ENCODE measurements at regions not wholly inside any gene's neighbourhood (a gene's known extent, or its start where the extent isn't known, plus 50 kb on each side); places are given as distances from the start of the nearest gene placed in this dataset.
"Not testable (repeated sequence)": the region's sequence is repeated elsewhere in the genome, so short reads cannot be mapped to it uniquely, and the experiment has no call there.

DNA sequence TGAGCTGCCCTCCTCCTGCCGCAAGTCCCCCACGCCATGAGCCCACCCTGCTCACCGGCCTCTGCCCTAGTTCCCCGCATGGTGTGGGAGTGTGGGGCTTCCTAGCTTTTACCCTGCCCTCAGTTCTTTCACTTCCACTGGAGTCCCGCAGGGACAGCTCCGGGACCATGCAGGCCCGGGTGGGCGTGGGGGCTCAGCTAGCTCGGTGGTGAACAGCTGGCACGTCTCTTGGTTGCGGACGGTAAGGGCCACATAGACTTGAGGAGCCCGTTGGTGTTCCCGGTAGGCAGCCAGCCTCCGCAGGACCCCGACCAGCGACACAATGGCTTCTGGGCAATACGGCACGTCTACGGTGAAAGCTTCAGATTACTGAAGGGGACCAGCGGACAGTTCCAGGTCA, 108.9 kb upstream of the CCZ1B start:
- DNase-seq: no peak
- Mint-ChIP-seq H3K36me3 (ENCODE audit: insufficient read depth, unreplicated experiment) (no peaks in the 10 kb centered on the region), H3K27ac (ENCODE audit: unreplicated experiment) (no peak overlapping the region), H3K4me3 (ENCODE audit: unreplicated experiment) (no peak overlapping the region), H3K4me1 (ENCODE audit: low read depth, unreplicated experiment) (no peaks in the 10 kb centered on the region), H3K9me3 (ENCODE audit: unreplicated experiment) (no peaks in the 10 kb centered on the region), H3K27me3 (ENCODE audit: insufficient read depth, unreplicated experiment) (no peaks in the 10 kb centered on the region)
- Histone ChIP-seq H3K4me3 (ENCODE audit: low read depth, low read length) (no peak overlapping the region), H3K27me3 (replicated peaks; ENCODE audit: control insufficient read depth, insufficient read depth, low read length) (no peaks in the 10 kb centered on the region), H3K36me3 (ENCODE audit: control insufficient read depth, insufficient read depth, low read length) (no peaks in the 10 kb centered on the region), H3K9me3 (no peaks in the 10 kb centered on the region), H3K4me1 (no peaks in the 10 kb centered on the region)
- ChIA-PET POLR2A (no interaction called here), CTCF (no interaction called here)
- TF ChIP-seq, protein P1, sequence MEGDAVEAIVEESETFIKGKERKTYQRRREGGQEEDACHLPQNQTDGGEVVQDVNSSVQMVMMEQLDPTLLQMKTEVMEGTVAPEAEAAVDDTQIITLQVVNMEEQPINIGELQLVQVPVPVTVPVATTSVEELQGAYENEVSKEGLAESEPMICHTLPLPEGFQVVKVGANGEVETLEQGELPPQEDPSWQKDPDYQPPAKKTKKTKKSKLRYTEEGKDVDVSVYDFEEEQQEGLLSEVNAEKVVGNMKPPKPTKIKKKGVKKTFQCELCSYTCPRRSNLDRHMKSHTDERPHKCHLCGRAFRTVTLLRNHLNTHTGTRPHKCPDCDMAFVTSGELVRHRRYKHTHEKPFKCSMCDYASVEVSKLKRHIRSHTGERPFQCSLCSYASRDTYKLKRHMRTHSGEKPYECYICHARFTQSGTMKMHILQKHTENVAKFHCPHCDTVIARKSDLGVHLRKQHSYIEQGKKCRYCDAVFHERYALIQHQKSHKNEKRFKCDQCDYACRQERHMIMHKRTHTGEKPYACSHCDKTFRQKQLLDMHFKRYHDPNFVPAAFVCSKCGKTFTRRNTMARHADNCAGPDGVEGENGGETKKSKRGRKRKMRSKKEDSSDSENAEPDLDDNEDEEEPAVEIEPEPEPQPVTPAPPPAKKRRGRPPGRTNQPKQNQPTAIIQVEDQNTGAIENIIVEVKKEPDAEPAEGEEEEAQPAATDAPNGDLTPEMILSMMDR (IDR thresholded peaks at IDR 0.05; ENCODE audit: insufficient read depth in 1 of 2, low read depth in 1 of 2, low read length in 1 of 2, severe bottlenecking in 1 of 2, unreplicated experiment in 1 of 2): no peak
- intact Hi-C loops (cut with micrococcal nuclease; ENCODE audit: unreplicated experiment): loop anchor here (10.0 kb wide), 1 partner anchor 320 kb away; the partner anchor contains the start of gene ZNF853
- BruUV-seq (replicated peaks): no TSS peak

DNA sequence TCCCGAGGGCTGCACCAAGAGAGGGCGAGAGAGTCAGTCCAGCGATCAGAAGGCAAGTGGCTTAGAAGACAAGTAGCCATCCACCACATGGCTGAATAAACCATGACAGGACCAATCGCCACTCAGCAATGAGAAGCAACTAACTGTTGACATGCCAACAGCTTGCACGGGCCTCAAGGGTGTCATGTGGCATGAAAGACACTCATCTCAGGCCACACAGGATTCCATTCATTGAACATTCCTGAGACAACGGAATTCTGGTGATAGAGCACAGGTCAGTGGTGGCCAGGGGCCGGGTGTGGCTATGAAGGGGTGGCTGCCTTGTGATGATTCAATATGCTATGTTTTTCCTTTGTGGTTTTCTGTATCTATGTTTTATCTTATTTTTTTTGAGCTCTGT, 110.6 kb upstream of the CCZ1B start:
- H3K4me3 Mint-ChIP-seq (ENCODE audit: unreplicated experiment); BruUV-seq (replicated peaks); H3K4me1 Mint-ChIP-seq (ENCODE audit: low read depth, unreplicated experiment); H3K9me3 Mint-ChIP-seq (ENCODE audit: unreplicated experiment); POLR2A ChIA-PET; H3K27ac Mint-ChIP-seq (ENCODE audit: unreplicated experiment); CTCF ChIA-PET; H3K4me1 ChIP-seq; H3K36me3 ChIP-seq (ENCODE audit: control insufficient read depth, insufficient read depth, low read length); H3K27me3 Mint-ChIP-seq (ENCODE audit: insufficient read depth, unreplicated experiment); H3K27me3 ChIP-seq (replicated peaks; ENCODE audit: control insufficient read depth, insufficient read depth, low read length); H3K4me3 ChIP-seq (ENCODE audit: low read depth, low read length); H3K9me3 ChIP-seq; H3K36me3 Mint-ChIP-seq (ENCODE audit: insufficient read depth, unreplicated experiment): not testable (repeated sequence)
- DNase-seq: peak in 1 of 2 experiments; percentile 39
- intact Hi-C loops (cut with micrococcal nuclease; ENCODE audit: unreplicated experiment): loop anchor here (10.0 kb wide), 1 partner anchor 322 kb away; the partner anchor contains the start of gene ZNF853

DNA sequence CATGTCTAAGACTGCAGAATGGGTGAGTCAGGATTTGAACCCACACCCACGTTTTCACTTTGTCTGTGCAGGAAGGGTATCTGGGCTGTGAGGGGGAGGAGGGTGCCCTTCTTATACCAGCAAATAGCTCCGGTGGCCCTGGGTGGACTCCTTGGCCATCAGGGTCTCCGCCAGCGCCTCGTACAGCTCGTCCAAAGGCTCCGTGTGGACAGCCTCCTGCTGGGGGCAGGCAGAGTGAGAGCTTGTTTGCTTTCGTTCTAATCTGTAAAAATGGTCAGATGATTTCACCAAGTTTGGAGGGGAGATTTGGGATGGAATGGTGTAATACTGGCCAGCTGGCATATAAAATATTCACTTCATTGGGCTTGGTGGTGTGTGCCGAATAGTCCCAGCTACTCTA, 111.7 kb upstream of the CCZ1B start:
- H3K9me3 ChIP-seq; DNase-seq; POLR2A ChIA-PET; H3K4me1 ChIP-seq; H3K27me3 Mint-ChIP-seq (ENCODE audit: insufficient read depth, unreplicated experiment); CTCF ChIA-PET; H3K36me3 Mint-ChIP-seq (ENCODE audit: insufficient read depth, unreplicated experiment); BruUV-seq (replicated peaks); H3K4me3 Mint-ChIP-seq (ENCODE audit: unreplicated experiment); H3K4me3 ChIP-seq (ENCODE audit: low read depth, low read length); H3K27ac Mint-ChIP-seq (ENCODE audit: unreplicated experiment); H3K27me3 ChIP-seq (replicated peaks; ENCODE audit: control insufficient read depth, insufficient read depth, low read length); H3K4me1 Mint-ChIP-seq (ENCODE audit: low read depth, unreplicated experiment); H3K9me3 Mint-ChIP-seq (ENCODE audit: unreplicated experiment); H3K36me3 ChIP-seq (ENCODE audit: control insufficient read depth, insufficient read depth, low read length): not testable (repeated sequence)
- intact Hi-C loops (cut with micrococcal nuclease; ENCODE audit: unreplicated experiment): loop anchor here (10.0 kb wide), 1 partner anchor 323 kb away; the partner anchor contains the start of gene ZNF853

DNA sequence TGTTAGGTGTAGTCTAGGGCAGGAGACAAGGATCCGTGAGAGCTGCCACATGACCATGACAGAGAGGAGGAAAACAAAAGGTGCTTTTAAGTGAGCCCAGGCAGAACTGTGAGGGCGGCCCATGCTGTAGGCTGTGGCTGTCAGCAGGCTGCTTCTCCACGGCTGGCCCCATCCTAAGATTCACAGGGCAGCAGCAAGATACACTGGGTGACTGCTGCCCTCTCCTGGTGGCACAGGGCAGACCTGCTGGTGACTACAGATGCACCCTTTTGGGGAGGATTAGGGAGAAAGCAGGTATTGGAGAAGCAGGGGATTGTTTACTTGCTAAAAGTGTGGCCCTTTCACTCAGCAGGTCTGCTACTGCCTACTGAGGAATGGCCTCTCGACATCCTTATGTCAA, 112.2 kb upstream of the CCZ1B start:
- H3K4me1 ChIP-seq; POLR2A ChIA-PET; H3K36me3 Mint-ChIP-seq (ENCODE audit: insufficient read depth, unreplicated experiment); H3K9me3 ChIP-seq; H3K27me3 Mint-ChIP-seq (ENCODE audit: insufficient read depth, unreplicated experiment); H3K9me3 Mint-ChIP-seq (ENCODE audit: unreplicated experiment); BruUV-seq (replicated peaks); CTCF ChIA-PET; H3K4me3 ChIP-seq (ENCODE audit: low read depth, low read length); H3K4me3 Mint-ChIP-seq (ENCODE audit: unreplicated experiment); H3K27ac Mint-ChIP-seq (ENCODE audit: unreplicated experiment); H3K36me3 ChIP-seq (ENCODE audit: control insufficient read depth, insufficient read depth, low read length); H3K4me1 Mint-ChIP-seq (ENCODE audit: low read depth, unreplicated experiment); H3K27me3 ChIP-seq (replicated peaks; ENCODE audit: control insufficient read depth, insufficient read depth, low read length): not testable (repeated sequence)
- TF ChIP-seq, protein P1 (IDR thresholded peaks at IDR 0.05; ENCODE audit: insufficient read depth in 1 of 2, low read depth in 1 of 2, low read length in 1 of 2, severe bottlenecking in 1 of 2, unreplicated experiment in 1 of 2): peak; percentile 32 to 66
- intact Hi-C loops (cut with micrococcal nuclease; ENCODE audit: unreplicated experiment): loop anchor here (10.0 kb wide), 1 partner anchor 323 kb away; the partner anchor contains the start of gene ZNF853
- peak; percentile 53 to 55 for DNase-seq

DNA sequence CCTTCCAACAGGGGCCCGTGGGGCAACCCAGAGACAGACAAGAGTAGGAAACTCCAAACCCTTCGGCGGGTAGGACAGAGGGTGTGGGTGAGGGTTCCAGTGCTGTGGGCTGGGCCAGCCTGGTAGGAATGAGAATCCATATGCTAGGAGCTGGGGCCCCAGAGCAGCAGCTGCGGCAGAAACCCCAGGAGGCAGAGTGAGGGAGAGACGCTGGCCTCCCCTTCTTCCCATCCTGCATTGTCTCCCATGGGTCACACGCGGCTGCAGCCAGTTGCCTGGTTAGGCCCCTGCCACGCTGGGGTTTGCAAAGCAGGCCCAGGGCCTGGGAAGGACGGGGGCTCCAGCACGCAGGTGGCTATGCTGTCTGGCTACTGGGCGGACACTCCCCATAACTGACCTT, 113.1 kb upstream of the CCZ1B start:
- BruUV-seq (replicated peaks); H3K4me3 ChIP-seq (ENCODE audit: low read depth, low read length); H3K27me3 ChIP-seq (replicated peaks; ENCODE audit: control insufficient read depth, insufficient read depth, low read length); DNase-seq; CTCF ChIA-PET; H3K4me1 Mint-ChIP-seq (ENCODE audit: low read depth, unreplicated experiment); H3K27me3 Mint-ChIP-seq (ENCODE audit: insufficient read depth, unreplicated experiment); H3K36me3 ChIP-seq (ENCODE audit: control insufficient read depth, insufficient read depth, low read length); POLR2A ChIA-PET; H3K4me3 Mint-ChIP-seq (ENCODE audit: unreplicated experiment); H3K9me3 ChIP-seq; H3K27ac Mint-ChIP-seq (ENCODE audit: unreplicated experiment); H3K36me3 Mint-ChIP-seq (ENCODE audit: insufficient read depth, unreplicated experiment); H3K9me3 Mint-ChIP-seq (ENCODE audit: unreplicated experiment); H3K4me1 ChIP-seq: not testable (repeated sequence)
- intact Hi-C loops (cut with micrococcal nuclease; ENCODE audit: unreplicated experiment): loop anchor here (10.0 kb wide), 1 partner anchor 324 kb away; the partner anchor contains the start of gene ZNF853

DNA sequence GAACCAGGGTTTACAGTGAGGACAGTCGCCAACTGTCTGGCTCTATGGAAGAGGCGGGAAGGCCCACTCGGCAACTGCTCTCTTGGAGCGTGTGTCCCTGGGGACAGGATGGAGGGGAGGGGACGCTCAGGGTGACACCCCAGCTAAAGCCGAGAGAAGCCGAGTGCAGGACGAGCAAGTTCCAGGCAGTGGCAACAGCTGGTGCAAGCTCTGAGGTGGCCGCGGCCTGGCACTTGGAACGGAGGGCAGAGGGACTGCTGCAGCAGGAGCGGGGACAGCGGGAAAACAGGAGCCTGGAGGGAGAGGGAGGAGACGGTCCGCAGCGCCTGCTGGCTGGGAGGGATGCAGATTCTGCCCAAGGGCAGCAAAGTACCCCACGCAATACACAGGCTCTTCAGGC, 113.8 kb upstream of the CCZ1B start:
- CTCF ChIA-PET; BruUV-seq (replicated peaks); H3K4me1 Mint-ChIP-seq (ENCODE audit: low read depth, unreplicated experiment): not testable (repeated sequence)

More for the DNA sequence above, 113.8 kb upstream of the CCZ1B start:
- H3K27ac Mint-ChIP-seq (ENCODE audit: unreplicated experiment); H3K9me3 ChIP-seq; H3K36me3 Mint-ChIP-seq (ENCODE audit: insufficient read depth, unreplicated experiment); H3K27me3 ChIP-seq (replicated peaks; ENCODE audit: control insufficient read depth, insufficient read depth, low read length); H3K4me1 ChIP-seq; H3K27me3 Mint-ChIP-seq (ENCODE audit: insufficient read depth, unreplicated experiment); DNase-seq; H3K4me3 ChIP-seq (ENCODE audit: low read depth, low read length); H3K9me3 Mint-ChIP-seq (ENCODE audit: unreplicated experiment); H3K4me3 Mint-ChIP-seq (ENCODE audit: unreplicated experiment); POLR2A ChIA-PET; H3K36me3 ChIP-seq (ENCODE audit: control insufficient read depth, insufficient read depth, low read length): not testable (repeated sequence)
- intact Hi-C loops (cut with micrococcal nuclease; ENCODE audit: unreplicated experiment): loop anchor here (10.0 kb wide), 1 partner anchor 325 kb away; the partner anchor contains the start of gene ZNF853
